Panc1 (cell line): ENCODE measurements at regions not wholly inside any gene's neighbourhood (a gene's known extent, or its start where the extent isn't known, plus 50 kb on each side); places are given as distances from the start of the nearest gene placed in this dataset.

ENCODE experiments used
- ATAC-seq: fragments of 200-7000 bp; cut with Tn5 transposase; 2 replicates; pipeline ENCODE4 v1.9.1; 2020; ENCODE audit warnings: mild to moderate bottlenecking, moderate library complexity
- BruUV-seq: library from RNA; stranded (reverse); fragments of 400-500 nt; replicated peaks from 2 replicates; lab custom pipeline; 2021; lab: Mats Ljungman, UMichigan
- CTCF ChIA-PET: fragments of 300-600 bp; sonication (Branson Sonifier 250); formaldehyde crosslinking; loops from one replicate; lab custom pipeline; 2022; ENCODE audit warnings: antibody characterized with exemption; lab: Charles Lee
- POLR2A ChIA-PET: fragments of 300-600 bp; sonication (Branson Sonifier 250); formaldehyde crosslinking; loops from one replicate; lab custom pipeline; 2022; ENCODE audit warnings: antibody characterized with exemption; lab: Charles Lee
- DNase-seq: peaks from one replicate; pipeline ENCODE4 v3.0.0-alpha.2; 2010; ENCODE audit warnings: low read depth, low spot score
- H3K27ac ChIP-seq: 2 replicates; pipeline ENCODE4 v1.5.1; 2011; ENCODE audit warnings: mild to moderate bottlenecking, low read length, inconsistent platforms
- H3K27me3 ChIP-seq: fragments of 200-500 bp; sonication (Bioruptor generic); 2 replicates; pipeline ENCODE4 v1.6.0; 2014; ENCODE audit warnings: low read length, inconsistent platforms; ENCODE audit not compliant: control insufficient read depth, insufficient read depth
- H3K36me3 ChIP-seq: fragments of 200-500 bp; sonication (Bioruptor generic); 2 replicates; pipeline ENCODE4 v1.5.1; 2014; ENCODE audit warnings: inconsistent platforms, mild to moderate bottlenecking, low read length, moderate library complexity; ENCODE audit not compliant: control insufficient read depth, insufficient read depth
- H3K4me1 ChIP-seq: 2 replicates; pipeline ENCODE4 v1.5.1; 2011; ENCODE audit warnings: inconsistent platforms, mild to moderate bottlenecking, low read length, moderate library complexity; ENCODE audit not compliant: control insufficient read depth, insufficient read depth
- H3K4me3 ChIP-seq, 2 experiments: 2 replicates each; pipeline ENCODE4 v1.5.1; 2011 to 2012; ENCODE audit warnings: low read depth in 2 of 2, low read length in 2 of 2, mild to moderate bottlenecking in 2 of 2, inconsistent platforms in 1 of 2, moderate library complexity in 1 of 2
- H3K9me3 ChIP-seq: fragments of 200-500 bp; sonication (Bioruptor generic); 2 replicates; pipeline ENCODE4 v1.5.1; 2014; ENCODE audit warnings: low read depth, mild to moderate bottlenecking, inconsistent platforms, low read length, moderate library complexity; ENCODE audit not compliant: control insufficient read depth, insufficient read depth
- POLR2AphosphoS5 ChIP-seq: IDR thresholded peaks from 2 replicates; pipeline ENCODE4 v1.6.1; 2012; ENCODE audit warnings: mild to moderate bottlenecking, low read depth, low read length, moderate library complexity
- SIN3A ChIP-seq: IDR thresholded peaks from 2 replicates; pipeline ENCODE4 v1.6.1; 2012; ENCODE audit warnings: low read depth, mild to moderate bottlenecking, low read length, moderate library complexity, borderline replicate concordance; ENCODE audit not compliant: insufficient read depth
- TCF7L2 ChIP-seq: IDR thresholded peaks from 2 replicates; pipeline ENCODE4 v1.6.1; 2011; ENCODE audit warnings: mild to moderate bottlenecking, low read depth, low read length, inconsistent platforms
- in situ Hi-C: cut with HindIII; loops from 2 replicates; pipeline ENCODE4 v1.10.0; 2016; ENCODE audit warnings: low sequenced_read_pairs, low pct_unique_long_range_greater_than_20kb
- intact Hi-C: fragments of 100-400 bp; cut with micrococcal nuclease; formaldehyde crosslinking; loops from one replicate; pipeline ENCODE4 v1.10.0; 2022; ENCODE audit not compliant: unreplicated experiment
- TF ChIP-seq, protein P1 (sequence below), 2 experiments: IDR thresholded peaks; 2 replicates each; pipeline ENCODE4 v1.6.1; 2011 to 2012; ENCODE audit warnings: low read depth in 2 of 2, control low read depth in 1 of 2, low read length in 1 of 2, mild to moderate bottlenecking in 1 of 2, moderate library complexity in 1 of 2; ENCODE audit not compliant: insufficient read depth in 1 of 2
- TF ChIP-seq, protein P2 (sequence below): fragments of 450-650 bp; IDR thresholded peaks from 2 replicates; pipeline ENCODE4 v1.5.1; 2017; ENCODE audit warnings: mild to moderate bottlenecking

DNA sequence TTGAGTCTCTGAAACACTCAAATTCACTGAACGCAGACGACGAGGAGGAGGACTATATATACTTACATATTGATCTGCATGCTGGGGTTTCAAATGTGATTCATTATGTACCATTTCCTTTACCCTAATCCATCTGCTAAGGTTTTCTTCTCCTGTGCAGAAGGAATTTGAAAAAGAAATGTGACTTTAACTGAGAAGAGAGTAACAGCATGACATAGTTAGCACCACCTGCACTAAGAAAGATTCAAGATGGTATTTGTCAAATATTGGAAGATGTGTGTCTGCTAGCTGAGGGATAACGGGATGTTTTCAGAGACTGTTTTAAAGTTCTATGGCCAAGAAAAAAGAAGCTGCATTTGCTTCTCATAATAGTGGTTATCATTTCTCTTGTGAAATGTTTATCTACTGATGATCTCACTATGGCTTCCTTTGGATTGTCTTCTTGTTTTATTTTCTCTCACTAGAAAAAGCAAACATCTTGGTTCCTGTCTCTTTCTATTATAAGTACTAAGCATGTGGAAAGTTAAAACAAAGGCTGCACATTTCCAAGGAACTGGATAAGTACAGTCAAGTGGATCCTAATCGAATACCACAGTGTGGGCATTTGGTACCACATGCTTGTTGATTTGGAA lies 89.8 kb upstream of the TLE4 start:
- H3K27ac ChIP-seq = no peak overlapping the region
- DNase-seq = no peak
- ChIA-PET POLR2A (no interaction called here), CTCF (no interaction called here)
- no peaks in the 10 kb centered on the region for H3K4me1 ChIP-seq
- H3K36me3 ChIP-seq = no peaks in the 10 kb centered on the region
- no peaks in the 10 kb centered on the region for H3K9me3 ChIP-seq
- TF ChIP-seq SIN3A (no peak), TCF7L2 (no peak), POLR2AphosphoS5 (no peak)
- TF ChIP-seq, protein P1, sequence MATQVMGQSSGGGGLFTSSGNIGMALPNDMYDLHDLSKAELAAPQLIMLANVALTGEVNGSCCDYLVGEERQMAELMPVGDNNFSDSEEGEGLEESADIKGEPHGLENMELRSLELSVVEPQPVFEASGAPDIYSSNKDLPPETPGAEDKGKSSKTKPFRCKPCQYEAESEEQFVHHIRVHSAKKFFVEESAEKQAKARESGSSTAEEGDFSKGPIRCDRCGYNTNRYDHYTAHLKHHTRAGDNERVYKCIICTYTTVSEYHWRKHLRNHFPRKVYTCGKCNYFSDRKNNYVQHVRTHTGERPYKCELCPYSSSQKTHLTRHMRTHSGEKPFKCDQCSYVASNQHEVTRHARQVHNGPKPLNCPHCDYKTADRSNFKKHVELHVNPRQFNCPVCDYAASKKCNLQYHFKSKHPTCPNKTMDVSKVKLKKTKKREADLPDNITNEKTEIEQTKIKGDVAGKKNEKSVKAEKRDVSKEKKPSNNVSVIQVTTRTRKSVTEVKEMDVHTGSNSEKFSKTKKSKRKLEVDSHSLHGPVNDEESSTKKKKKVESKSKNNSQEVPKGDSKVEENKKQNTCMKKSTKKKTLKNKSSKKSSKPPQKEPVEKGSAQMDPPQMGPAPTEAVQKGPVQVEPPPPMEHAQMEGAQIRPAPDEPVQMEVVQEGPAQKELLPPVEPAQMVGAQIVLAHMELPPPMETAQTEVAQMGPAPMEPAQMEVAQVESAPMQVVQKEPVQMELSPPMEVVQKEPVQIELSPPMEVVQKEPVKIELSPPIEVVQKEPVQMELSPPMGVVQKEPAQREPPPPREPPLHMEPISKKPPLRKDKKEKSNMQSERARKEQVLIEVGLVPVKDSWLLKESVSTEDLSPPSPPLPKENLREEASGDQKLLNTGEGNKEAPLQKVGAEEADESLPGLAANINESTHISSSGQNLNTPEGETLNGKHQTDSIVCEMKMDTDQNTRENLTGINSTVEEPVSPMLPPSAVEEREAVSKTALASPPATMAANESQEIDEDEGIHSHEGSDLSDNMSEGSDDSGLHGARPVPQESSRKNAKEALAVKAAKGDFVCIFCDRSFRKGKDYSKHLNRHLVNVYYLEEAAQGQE (IDR thresholded peaks at IDR 0.05; ENCODE audit: insufficient read depth in 1 of 2, low read depth in 2 of 2, low read length in 1 of 2) = no peak
- TF ChIP-seq, protein P2, sequence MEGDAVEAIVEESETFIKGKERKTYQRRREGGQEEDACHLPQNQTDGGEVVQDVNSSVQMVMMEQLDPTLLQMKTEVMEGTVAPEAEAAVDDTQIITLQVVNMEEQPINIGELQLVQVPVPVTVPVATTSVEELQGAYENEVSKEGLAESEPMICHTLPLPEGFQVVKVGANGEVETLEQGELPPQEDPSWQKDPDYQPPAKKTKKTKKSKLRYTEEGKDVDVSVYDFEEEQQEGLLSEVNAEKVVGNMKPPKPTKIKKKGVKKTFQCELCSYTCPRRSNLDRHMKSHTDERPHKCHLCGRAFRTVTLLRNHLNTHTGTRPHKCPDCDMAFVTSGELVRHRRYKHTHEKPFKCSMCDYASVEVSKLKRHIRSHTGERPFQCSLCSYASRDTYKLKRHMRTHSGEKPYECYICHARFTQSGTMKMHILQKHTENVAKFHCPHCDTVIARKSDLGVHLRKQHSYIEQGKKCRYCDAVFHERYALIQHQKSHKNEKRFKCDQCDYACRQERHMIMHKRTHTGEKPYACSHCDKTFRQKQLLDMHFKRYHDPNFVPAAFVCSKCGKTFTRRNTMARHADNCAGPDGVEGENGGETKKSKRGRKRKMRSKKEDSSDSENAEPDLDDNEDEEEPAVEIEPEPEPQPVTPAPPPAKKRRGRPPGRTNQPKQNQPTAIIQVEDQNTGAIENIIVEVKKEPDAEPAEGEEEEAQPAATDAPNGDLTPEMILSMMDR = no peak
- no TSS peak for BruUV-seq
- no peaks in the 10 kb centered on the region for H3K27me3 ChIP-seq
- no peak for ATAC-seq
- intact Hi-C loops (loop anchor here (10.0 kb wide), 1 partner anchor 83 kb away; no protein-coding TSS in a partner anchor), in situ Hi-C loops (no loop called here)
- H3K4me3 ChIP-seq = no peak overlapping the region

DNA sequence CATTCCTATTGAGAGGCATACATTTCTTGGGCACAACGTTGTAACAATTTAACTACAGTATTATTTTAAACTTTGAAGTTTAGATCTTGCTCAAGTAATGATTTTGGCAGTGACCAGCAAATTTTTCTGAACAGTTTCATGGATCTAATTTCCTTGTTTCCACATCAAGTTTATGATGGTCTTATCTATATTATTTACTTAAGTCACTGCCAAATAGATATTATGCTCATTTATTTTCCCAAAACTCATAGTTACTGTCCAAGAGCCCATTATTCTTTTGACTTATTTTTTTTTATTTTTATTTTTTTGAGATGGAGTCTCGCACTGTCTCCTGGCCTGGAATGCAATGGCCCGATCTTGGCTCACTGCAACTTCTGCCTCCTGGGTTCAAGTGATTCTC lies 86.5 kb upstream of the TLE4 start:
- intact Hi-C loops = loop anchor here (10.0 kb wide), 1 partner anchor 80 kb away; no protein-coding TSS in a partner anchor
- no peak for ATAC-seq
- no TSS peak for BruUV-seq
- TF ChIP-seq POLR2AphosphoS5 = no peak
- TF ChIP-seq, protein P1 (IDR thresholded peaks at IDR 0.05; ENCODE audit: insufficient read depth in 1 of 2, low read depth in 2 of 2, low read length in 1 of 2) = no peak
- TF ChIP-seq TCF7L2 = no peak
- H3K27me3 ChIP-seq = no peaks in the 10 kb centered on the region
- POLR2A ChIA-PET = no interaction called here
- H3K4me3 ChIP-seq = no peak overlapping the region
- H3K9me3 ChIP-seq = no peaks in the 10 kb centered on the region
- in situ Hi-C loops = no loop called here
- CTCF ChIA-PET = no interaction called here
- no peaks in the 10 kb centered on the region for H3K36me3 ChIP-seq
- no peak overlapping the region for H3K27ac ChIP-seq
- no peak for DNase-seq
- H3K4me1 ChIP-seq = no peaks in the 10 kb centered on the region
